Endothelial cell of umbilical vein (primary cell): ENCODE measurements at regions not wholly inside any gene's neighbourhood (a gene's known extent, or its start where the extent isn't known, plus 50 kb on each side); places are given as distances from the start of the nearest gene placed in this dataset.

Experiments
- CTCF ChIP-seq, 2 donors: IDR thresholded peaks; 1 replicate in 1 of 2; 2 replicates in 1 of 2; pipeline ENCODE4 v1.5.1; 2011; ENCODE audit warnings: low read length in 2 of 2, mild to moderate bottlenecking in 2 of 2, moderate library complexity in 2 of 2, control low read depth in 1 of 2, inconsistent platforms in 1 of 2, low read depth in 1 of 2; ENCODE audit not compliant: insufficient read depth in 1 of 2; ENCODE audit errors: extremely low read depth in 1 of 2
- MAX ChIP-seq: IDR thresholded peaks from 2 replicates; pipeline ENCODE4 v1.6.1; 2011; ENCODE audit not compliant: insufficient read depth, insufficient read length
- POLR2A ChIP-seq: IDR thresholded peaks from 2 replicates; pipeline ENCODE4 v1.6.1; 2012; ENCODE audit warnings: low read depth, mild to moderate bottlenecking, control low read depth, low read length
- POLR2AphosphoS5 ChIP-seq: IDR thresholded peaks from 2 replicates; pipeline ENCODE4 v1.6.1; 2012; ENCODE audit warnings: low read depth, mild to moderate bottlenecking, control low read depth, low read length, moderate library complexity; ENCODE audit not compliant: insufficient read depth

GRCh38 chr16:48999508-48999907 is 282.1 kb downstream of the CBLN1 start:
- TF ChIP-seq CTCF (IDR thresholded peaks at IDR 0.05; ENCODE audit: extremely low read depth in 1 of 2, insufficient read depth in 1 of 2, low read depth in 1 of 2, low read length in 2 of 2) (no peak), POLR2A (no peak), POLR2AphosphoS5 (no peak), MAX (no peak)
